ENCODE measurements at regions not wholly inside any gene's neighbourhood (a gene's known extent, or its start where the extent isn't known, plus 50 kb on each side); places are given as distances from the start of the nearest gene placed in this dataset.

GRCh38 chr15:25251700-25252390, 187.0 kb downstream of the UBE3A start:
- Histone ChIP-seq H3K9me3 (replicated peaks; ENCODE audit: control insufficient read depth, insufficient read depth, low read depth, low read length) (no peaks in the 10 kb centered on the region), H3K36me3 (ENCODE audit: control insufficient read depth, insufficient read depth, low read length) (no peaks in the 10 kb centered on the region), H3K27me3 (ENCODE audit: control insufficient read depth in 2 of 2, insufficient read depth in 2 of 2, low read length in 2 of 2) (no peaks in the 10 kb centered on the region), H3K4me3 (no peak overlapping the region), H3K4me1 (replicated peaks in 1 of 2; ENCODE audit: control insufficient read depth in 2 of 2, insufficient read depth in 2 of 2, low read length in 2 of 2) (no peaks in the 10 kb centered on the region), H2AFZ (ENCODE audit: low read depth, low read length) (no peak overlapping the region), H3K79me2 (ENCODE audit: control insufficient read depth, insufficient read depth, low read length) (no peaks in the 10 kb centered on the region), H3K9me1 (ENCODE audit: control insufficient read depth, insufficient read depth, low read length) (no peaks in the 10 kb centered on the region), H3K9ac (ENCODE audit: insufficient read depth in 1 of 2, low read depth in 2 of 2, low read length in 2 of 2) (no peak overlapping the region), H3K4me2 (ENCODE audit: insufficient read depth, low read length) (no peak overlapping the region), H4K20me1 (replicated peaks; ENCODE audit: control insufficient read depth, insufficient read depth, low read length) (no peaks in the 10 kb centered on the region), H3K27ac (ENCODE audit: extremely low read depth, low read depth, low read length) (no peak overlapping the region)
- CTCF ChIA-PET (ENCODE audit: low intra/inter-chr PET ratio) = no interaction called here
- FAIRE-seq = no peak
- in situ Hi-C loops (cut with MboI) = no loop called here
- WGBS (ENCODE audit: insufficient coverage, low coverage, missing lambda C conversion rate) = 0% methylated on average over 15 of the region's 17 CpGs
- intact Hi-C loops (cut with micrococcal nuclease) = no loop called here
- DNase-seq (ENCODE audit: extremely low read depth in 1 of 4, low spot score in 3 of 4) = no peak
- BruUV-seq (replicated peaks) = no TSS peak
- ATAC-seq = no peak
- no peak for TF ChIP-seq MAFK (IDR thresholded peaks at IDR 0.05; ENCODE audit: low read length)
- TF ChIP-seq, protein P1, sequence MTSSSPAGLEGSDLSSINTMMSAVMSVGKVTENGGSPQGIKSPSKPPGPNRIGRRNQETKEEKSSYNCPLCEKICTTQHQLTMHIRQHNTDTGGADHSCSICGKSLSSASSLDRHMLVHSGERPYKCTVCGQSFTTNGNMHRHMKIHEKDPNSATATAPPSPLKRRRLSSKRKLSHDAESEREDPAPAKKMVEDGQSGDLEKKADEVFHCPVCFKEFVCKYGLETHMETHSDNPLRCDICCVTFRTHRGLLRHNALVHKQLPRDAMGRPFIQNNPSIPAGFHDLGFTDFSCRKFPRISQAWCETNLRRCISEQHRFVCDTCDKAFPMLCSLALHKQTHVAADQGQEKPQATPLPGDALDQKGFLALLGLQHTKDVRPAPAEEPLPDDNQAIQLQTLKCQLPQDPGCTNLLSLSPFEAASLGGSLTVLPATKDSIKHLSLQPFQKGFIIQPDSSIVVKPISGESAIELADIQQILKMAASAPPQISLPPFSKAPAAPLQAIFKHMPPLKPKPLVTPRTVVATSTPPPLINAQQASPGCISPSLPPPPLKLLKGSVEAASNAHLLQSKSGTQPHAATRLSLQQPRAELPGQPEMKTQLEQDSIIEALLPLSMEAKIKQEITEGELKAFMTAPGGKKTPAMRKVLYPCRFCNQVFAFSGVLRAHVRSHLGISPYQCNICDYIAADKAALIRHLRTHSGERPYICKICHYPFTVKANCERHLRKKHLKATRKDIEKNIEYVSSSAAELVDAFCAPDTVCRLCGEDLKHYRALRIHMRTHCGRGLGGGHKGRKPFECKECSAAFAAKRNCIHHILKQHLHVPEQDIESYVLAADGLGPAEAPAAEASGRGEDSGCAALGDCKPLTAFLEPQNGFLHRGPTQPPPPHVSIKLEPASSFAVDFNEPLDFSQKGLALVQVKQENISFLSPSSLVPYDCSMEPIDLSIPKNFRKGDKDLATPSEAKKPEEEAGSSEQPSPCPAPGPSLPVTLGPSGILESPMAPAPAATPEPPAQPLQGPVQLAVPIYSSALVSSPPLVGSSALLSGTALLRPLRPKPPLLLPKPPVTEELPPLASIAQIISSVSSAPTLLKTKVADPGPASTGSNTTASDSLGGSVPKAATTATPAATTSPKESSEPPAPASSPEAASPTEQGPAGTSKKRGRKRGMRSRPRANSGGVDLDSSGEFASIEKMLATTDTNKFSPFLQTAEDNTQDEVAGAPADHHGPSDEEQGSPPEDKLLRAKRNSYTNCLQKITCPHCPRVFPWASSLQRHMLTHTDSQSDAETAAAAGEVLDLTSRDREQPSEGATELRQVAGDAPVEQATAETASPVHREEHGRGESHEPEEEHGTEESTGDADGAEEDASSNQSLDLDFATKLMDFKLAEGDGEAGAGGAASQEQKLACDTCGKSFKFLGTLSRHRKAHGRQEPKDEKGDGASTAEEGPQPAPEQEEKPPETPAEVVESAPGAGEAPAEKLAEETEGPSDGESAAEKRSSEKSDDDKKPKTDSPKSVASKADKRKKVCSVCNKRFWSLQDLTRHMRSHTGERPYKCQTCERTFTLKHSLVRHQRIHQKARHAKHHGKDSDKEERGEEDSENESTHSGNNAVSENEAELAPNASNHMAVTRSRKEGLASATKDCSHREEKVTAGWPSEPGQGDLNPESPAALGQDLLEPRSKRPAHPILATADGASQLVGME (CRISPR knock-in tag; IDR thresholded peaks at IDR 0.05) = no peak
- TF ChIP-seq ZNF347 (CRISPR knock-in tag; IDR thresholded peaks at IDR 0.05; ENCODE audit: low read depth) = no peak
- no peak for TF ChIP-seq U2AF2 (optimal IDR thresholded peaks at IDR 0.05; ENCODE audit: low read depth, low read length)
- no peak for TF ChIP-seq ZBTB8A (IDR thresholded peaks at IDR 0.05; ENCODE audit: partially characterized antibody)
- no peak for TF ChIP-seq ZNF75A (CRISPR knock-in tag; IDR thresholded peaks at IDR 0.05)
- TF ChIP-seq, protein P2, sequence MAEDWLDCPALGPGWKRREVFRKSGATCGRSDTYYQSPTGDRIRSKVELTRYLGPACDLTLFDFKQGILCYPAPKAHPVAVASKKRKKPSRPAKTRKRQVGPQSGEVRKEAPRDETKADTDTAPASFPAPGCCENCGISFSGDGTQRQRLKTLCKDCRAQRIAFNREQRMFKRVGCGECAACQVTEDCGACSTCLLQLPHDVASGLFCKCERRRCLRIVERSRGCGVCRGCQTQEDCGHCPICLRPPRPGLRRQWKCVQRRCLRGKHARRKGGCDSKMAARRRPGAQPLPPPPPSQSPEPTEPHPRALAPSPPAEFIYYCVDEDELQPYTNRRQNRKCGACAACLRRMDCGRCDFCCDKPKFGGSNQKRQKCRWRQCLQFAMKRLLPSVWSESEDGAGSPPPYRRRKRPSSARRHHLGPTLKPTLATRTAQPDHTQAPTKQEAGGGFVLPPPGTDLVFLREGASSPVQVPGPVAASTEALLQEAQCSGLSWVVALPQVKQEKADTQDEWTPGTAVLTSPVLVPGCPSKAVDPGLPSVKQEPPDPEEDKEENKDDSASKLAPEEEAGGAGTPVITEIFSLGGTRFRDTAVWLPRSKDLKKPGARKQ (CRISPR knock-in tag; IDR thresholded peaks at IDR 0.05) = no peak
- POLR2A ChIA-PET = no interaction called here
